ENCODE measurements at regions not wholly inside any gene's neighbourhood (a gene's known extent, or its start where the extent isn't known, plus 50 kb on each side); places are given as distances from the start of the nearest gene placed in this dataset.

GRCh38 chr4:154030152-154030551, 241.3 kb upstream of the SFRP2 start:
- TF ChIP-seq, protein P1, sequence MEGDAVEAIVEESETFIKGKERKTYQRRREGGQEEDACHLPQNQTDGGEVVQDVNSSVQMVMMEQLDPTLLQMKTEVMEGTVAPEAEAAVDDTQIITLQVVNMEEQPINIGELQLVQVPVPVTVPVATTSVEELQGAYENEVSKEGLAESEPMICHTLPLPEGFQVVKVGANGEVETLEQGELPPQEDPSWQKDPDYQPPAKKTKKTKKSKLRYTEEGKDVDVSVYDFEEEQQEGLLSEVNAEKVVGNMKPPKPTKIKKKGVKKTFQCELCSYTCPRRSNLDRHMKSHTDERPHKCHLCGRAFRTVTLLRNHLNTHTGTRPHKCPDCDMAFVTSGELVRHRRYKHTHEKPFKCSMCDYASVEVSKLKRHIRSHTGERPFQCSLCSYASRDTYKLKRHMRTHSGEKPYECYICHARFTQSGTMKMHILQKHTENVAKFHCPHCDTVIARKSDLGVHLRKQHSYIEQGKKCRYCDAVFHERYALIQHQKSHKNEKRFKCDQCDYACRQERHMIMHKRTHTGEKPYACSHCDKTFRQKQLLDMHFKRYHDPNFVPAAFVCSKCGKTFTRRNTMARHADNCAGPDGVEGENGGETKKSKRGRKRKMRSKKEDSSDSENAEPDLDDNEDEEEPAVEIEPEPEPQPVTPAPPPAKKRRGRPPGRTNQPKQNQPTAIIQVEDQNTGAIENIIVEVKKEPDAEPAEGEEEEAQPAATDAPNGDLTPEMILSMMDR (IDR thresholded peaks at IDR 0.05): no peak
- no peak for TF ChIP-seq POLR2A (IDR thresholded peaks at IDR 0.05)
